Glutamatergic neuron (in vitro differentiated cells): ENCODE measurements at regions not wholly inside any gene's neighbourhood (a gene's known extent, or its start where the extent isn't known, plus 50 kb on each side); places are given as distances from the start of the nearest gene placed in this dataset.

Source experiments
- DNase-seq: peaks from one replicate; pipeline ENCODE4 v3.0.0; 2022
- H3K27ac Mint-ChIP-seq: one replicate; pipeline ENCODE4 v1.8.0; 2020; ENCODE audit warnings: mild to moderate bottlenecking, mixed read lengths, inconsistent platforms; ENCODE audit not compliant: unreplicated experiment
- H3K27me3 Mint-ChIP-seq: one replicate; pipeline ENCODE4 v1.8.0; 2020; ENCODE audit warnings: mild to moderate bottlenecking, moderate library complexity, mixed read lengths, inconsistent platforms; ENCODE audit not compliant: unreplicated experiment
- H3K36me3 Mint-ChIP-seq: one replicate; pipeline ENCODE4 v1.8.0; 2020; ENCODE audit warnings: mild to moderate bottlenecking, mixed read lengths, inconsistent platforms; ENCODE audit not compliant: unreplicated experiment
- H3K4me1 Mint-ChIP-seq: one replicate; pipeline ENCODE4 v1.8.0; 2020; ENCODE audit warnings: mild to moderate bottlenecking, low read depth, mixed read lengths, inconsistent platforms; ENCODE audit not compliant: unreplicated experiment
- H3K4me3 Mint-ChIP-seq: one replicate; pipeline ENCODE4 v1.8.0; 2020; ENCODE audit warnings: mild to moderate bottlenecking, mixed read lengths, inconsistent platforms; ENCODE audit not compliant: unreplicated experiment
- H3K9me3 Mint-ChIP-seq: one replicate; pipeline ENCODE4 v1.8.0; 2020; ENCODE audit warnings: mild to moderate bottlenecking, moderate library complexity, mixed read lengths, inconsistent platforms; ENCODE audit not compliant: unreplicated experiment
- TF ChIP-seq, protein P1 (sequence below): fragments of 200-600 bp; sonication (generic); IDR thresholded peaks from one replicate; pipeline ENCODE4 v1.5.0; 2021; ENCODE audit not compliant: partially characterized antibody, unreplicated experiment

DNA sequence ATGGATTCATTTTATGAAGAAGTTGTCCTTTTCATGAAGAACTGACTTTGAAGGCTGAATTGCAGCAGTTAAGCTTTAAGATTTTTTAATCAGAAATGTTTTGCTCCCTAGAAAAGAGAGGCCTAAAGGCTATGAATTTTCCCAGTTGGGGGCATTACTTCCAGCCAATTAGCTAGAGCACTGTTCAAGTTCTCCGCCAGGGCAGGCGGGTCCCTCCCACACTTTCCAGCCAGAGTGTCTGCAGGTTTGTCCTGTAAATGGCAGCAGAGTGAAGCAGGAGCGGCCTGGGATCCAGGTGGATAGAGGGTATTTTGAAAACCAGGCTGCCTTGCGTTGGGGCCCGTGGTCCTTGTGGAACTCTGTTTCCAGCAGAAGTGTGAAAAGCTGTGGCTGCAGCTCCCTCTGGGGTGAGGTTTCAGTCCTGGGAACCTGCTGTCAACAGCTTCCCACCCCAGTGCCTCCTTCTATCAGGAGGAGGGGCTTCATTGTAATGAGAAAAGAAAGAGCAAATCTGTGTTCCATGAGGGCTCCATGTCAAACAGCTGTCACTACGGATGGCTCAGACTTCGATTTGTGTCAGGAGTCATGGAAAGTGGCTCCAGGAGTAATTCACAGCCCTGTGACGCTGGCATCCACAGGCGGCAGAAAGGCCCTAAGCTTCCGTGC, 210.7 kb upstream of the TMEM132C start:
- peak overlapping the region; percentile 17 for H3K27ac Mint-ChIP-seq
- H3K27me3 Mint-ChIP-seq: peaks cover 2% of the 10 kb centered on the region
- H3K4me3 Mint-ChIP-seq: no peak overlapping the region
- H3K36me3 Mint-ChIP-seq: no peaks in the 10 kb centered on the region
- H3K9me3 Mint-ChIP-seq: peaks cover 7% of the 10 kb centered on the region
- H3K4me1 Mint-ChIP-seq: peaks cover 4% of the 10 kb centered on the region
- TF ChIP-seq, protein P1, sequence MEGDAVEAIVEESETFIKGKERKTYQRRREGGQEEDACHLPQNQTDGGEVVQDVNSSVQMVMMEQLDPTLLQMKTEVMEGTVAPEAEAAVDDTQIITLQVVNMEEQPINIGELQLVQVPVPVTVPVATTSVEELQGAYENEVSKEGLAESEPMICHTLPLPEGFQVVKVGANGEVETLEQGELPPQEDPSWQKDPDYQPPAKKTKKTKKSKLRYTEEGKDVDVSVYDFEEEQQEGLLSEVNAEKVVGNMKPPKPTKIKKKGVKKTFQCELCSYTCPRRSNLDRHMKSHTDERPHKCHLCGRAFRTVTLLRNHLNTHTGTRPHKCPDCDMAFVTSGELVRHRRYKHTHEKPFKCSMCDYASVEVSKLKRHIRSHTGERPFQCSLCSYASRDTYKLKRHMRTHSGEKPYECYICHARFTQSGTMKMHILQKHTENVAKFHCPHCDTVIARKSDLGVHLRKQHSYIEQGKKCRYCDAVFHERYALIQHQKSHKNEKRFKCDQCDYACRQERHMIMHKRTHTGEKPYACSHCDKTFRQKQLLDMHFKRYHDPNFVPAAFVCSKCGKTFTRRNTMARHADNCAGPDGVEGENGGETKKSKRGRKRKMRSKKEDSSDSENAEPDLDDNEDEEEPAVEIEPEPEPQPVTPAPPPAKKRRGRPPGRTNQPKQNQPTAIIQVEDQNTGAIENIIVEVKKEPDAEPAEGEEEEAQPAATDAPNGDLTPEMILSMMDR: no peak
- DNase-seq: peak; percentile 22

DNA sequence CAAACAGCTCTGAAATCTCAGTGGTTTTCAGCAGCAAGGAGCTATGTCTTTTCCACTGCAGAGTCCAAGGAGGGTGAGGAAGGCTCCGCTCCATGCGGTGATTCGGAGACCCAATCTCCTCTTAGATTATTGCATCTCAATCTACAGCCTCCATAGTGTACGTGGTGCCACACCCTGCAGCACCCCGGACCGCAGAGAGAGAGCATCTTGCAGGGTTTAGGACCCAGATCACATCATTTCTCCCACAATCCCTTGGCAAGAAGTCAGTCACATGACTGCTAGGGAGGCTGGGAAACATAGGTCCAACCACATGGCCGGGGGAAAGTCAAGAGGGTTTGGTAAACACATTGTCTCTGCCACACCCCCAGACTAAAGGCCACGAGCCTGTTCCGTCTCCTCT, 209.4 kb upstream of the TMEM132C start:
- TF ChIP-seq, protein P1: no peak
- H3K36me3 Mint-ChIP-seq: no peaks in the 10 kb centered on the region
- no peak overlapping the region for H3K27ac Mint-ChIP-seq

GRCh38 chr12:128059621-128060370, 207.2 kb upstream of the TMEM132C start:
- peaks cover 4% of the 10 kb centered on the region for H3K4me1 Mint-ChIP-seq
- peaks cover 11% of the 10 kb centered on the region for H3K9me3 Mint-ChIP-seq
- TF ChIP-seq, protein P1: no peak
- DNase-seq: no peak
- peaks cover 3% of the 10 kb centered on the region for H3K27me3 Mint-ChIP-seq
- no peak overlapping the region for H3K4me3 Mint-ChIP-seq
- no peaks in the 10 kb centered on the region for H3K36me3 Mint-ChIP-seq
- no peak overlapping the region for H3K27ac Mint-ChIP-seq

More for the DNA sequence above, 209.4 kb upstream of the TMEM132C start:
- H3K27me3 Mint-ChIP-seq: peaks cover 2% of the 10 kb centered on the region
- no peak overlapping the region for H3K4me3 Mint-ChIP-seq
- peaks cover 7% of the 10 kb centered on the region for H3K9me3 Mint-ChIP-seq
- no peak for DNase-seq
- peaks cover 4% of the 10 kb centered on the region for H3K4me1 Mint-ChIP-seq

DNA sequence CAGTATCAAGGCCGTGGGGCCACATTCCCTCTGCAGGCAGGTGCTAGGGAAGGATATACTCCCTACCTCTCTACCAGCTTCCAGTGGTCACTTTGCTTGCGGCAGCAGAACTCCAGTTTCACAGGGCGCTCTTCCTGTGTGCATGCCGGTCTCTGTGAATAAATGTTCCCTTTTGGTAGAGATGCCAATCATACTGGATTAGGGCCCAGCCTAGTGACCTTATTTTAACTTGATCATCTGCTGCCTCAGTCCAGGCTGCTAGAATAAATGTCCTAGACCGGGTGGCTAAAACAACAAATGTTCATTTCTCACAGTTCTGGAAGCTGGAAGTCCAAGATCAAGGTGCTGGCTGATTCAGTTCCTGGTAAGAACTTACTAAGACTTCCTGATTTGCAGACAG, 198.8 kb upstream of the TMEM132C start:
- H3K9me3 Mint-ChIP-seq: peaks cover 5% of the 10 kb centered on the region
- peaks cover 3% of the 10 kb centered on the region for H3K27me3 Mint-ChIP-seq
- no peak overlapping the region for H3K27ac Mint-ChIP-seq
- TF ChIP-seq, protein P1: no peak
- H3K36me3 Mint-ChIP-seq: no peaks in the 10 kb centered on the region
- no peak overlapping the region for H3K4me3 Mint-ChIP-seq
- no peaks in the 10 kb centered on the region for H3K4me1 Mint-ChIP-seq
- no peak for DNase-seq
